ENCODE measurements at regions not wholly inside any gene's neighbourhood (a gene's known extent, or its start where the extent isn't known, plus 50 kb on each side); places are given as distances from the start of the nearest gene placed in this dataset.
"Not testable (repeated sequence)": the region's sequence is repeated elsewhere in the genome, so short reads cannot be mapped to it uniquely, and the experiment has no call there.

- TF ChIP-seq POLR2A (IDR thresholded peaks at IDR 0.05; ENCODE audit: low read depth); CTCF (IDR thresholded peaks at IDR 0.05): not testable (repeated sequence)
Observed at GRCh38 chr7:67358316-67358715, 361.7 kb downstream of the TYW1 start.

All from esophagus muscularis mucosa (tissue), 3 donors.